Lung microvascular endothelial cell (primary cell): ENCODE measurements at regions not wholly inside any gene's neighbourhood (a gene's known extent, or its start where the extent isn't known, plus 50 kb on each side); places are given as distances from the start of the nearest gene placed in this dataset.

ENCODE experiments used
- DNase-seq, 2 donors: peaks; one replicate each; pipeline versions ENCODE4 v3.0.0 to v3.0.0-alpha.2; 2010; ENCODE audit warnings: low read depth in 2 of 2

- no peak for DNase-seq
Measured at GRCh38 chr2:217307023-217307422, 447.2 kb upstream of the TNP1 start.

GRCh38 chr2:217305882-217306281, 446.0 kb upstream of the TNP1 start:
- DNase-seq, result no peak

GRCh38 chr2:217304582-217304981, 444.7 kb upstream of the TNP1 start:
- no peak for DNase-seq

GRCh38 chr2:217302856-217303255, 443.0 kb upstream of the TNP1 start:
- DNase-seq, result no peak

- DNase-seq, result no peak
Measured at GRCh38 chr2:217301142-217301925, 441.5 kb upstream of the TNP1 start.

GRCh38 chr2:217299590-217299989, 439.7 kb upstream of the TNP1 start:
- no peak for DNase-seq

GRCh38 chr2:217297096-217297495, 437.2 kb upstream of the TNP1 start:
- no peak for DNase-seq

GRCh38 chr2:217294818-217295217, 435.0 kb upstream of the TNP1 start:
- no peak for DNase-seq

GRCh38 chr2:217294211-217294610, 434.3 kb upstream of the TNP1 start:
- no peak for DNase-seq

- DNase-seq, result no peak
Measured at GRCh38 chr2:217293607-217294006, 433.7 kb upstream of the TNP1 start.

GRCh38 chr2:217293046-217293445, 433.2 kb upstream of the TNP1 start:
- no peak for DNase-seq

GRCh38 chr2:217291259-217291658, 431.4 kb upstream of the TNP1 start:
- no peak for DNase-seq

- no peak for DNase-seq
Measured at GRCh38 chr2:217290467-217290866, 430.6 kb upstream of the TNP1 start.

GRCh38 chr2:217289907-217290280, 430.0 kb upstream of the TNP1 start:
- DNase-seq, result no peak

- DNase-seq, result no peak
Measured at GRCh38 chr2:217289177-217289906, 429.5 kb upstream of the TNP1 start.

- no peak for DNase-seq
Measured at GRCh38 chr2:217288472-217289063, 428.7 kb upstream of the TNP1 start.

GRCh38 chr2:217286833-217287232, 427.0 kb upstream of the TNP1 start:
- no peak for DNase-seq

- DNase-seq, result no peak
Measured at GRCh38 chr2:217285926-217286325, 426.1 kb upstream of the TNP1 start.

- no peak for DNase-seq
Measured at GRCh38 chr2:217283460-217283859, 423.6 kb upstream of the TNP1 start.

GRCh38 chr2:217282531-217282930, 422.7 kb upstream of the TNP1 start:
- DNase-seq, result no peak

GRCh38 chr2:217279556-217279955, 419.7 kb upstream of the TNP1 start:
- peak in 1 of 2 donors; percentile 80 for DNase-seq

- no peak for DNase-seq
Measured at GRCh38 chr2:217279140-217279539, 419.3 kb upstream of the TNP1 start.
